HCT116 (cell line): ENCODE measurements at regions not wholly inside any gene's neighbourhood (a gene's known extent, or its start where the extent isn't known, plus 50 kb on each side); places are given as distances from the start of the nearest gene placed in this dataset.

Experiments used
- ATAC-seq: fragments of 200-7000 bp; cut with Tn5 transposase; 2 replicates; pipeline ENCODE4 v1.9.1; 2020; ENCODE audit warnings: mild to moderate bottlenecking, moderate library complexity
- BruUV-seq: library from RNA; stranded (reverse); fragments of 400-500 nt; replicated peaks from 2 replicates; lab custom pipeline; 2021; lab: Mats Ljungman, UMichigan
- CTCF ChIA-PET: fragments of 300-600 bp; sonication (Branson Sonifier 250); formaldehyde crosslinking; loops from one replicate; lab custom pipeline; 2021; ENCODE audit warnings: antibody characterized with exemption; lab: Charles Lee
- POLR2A ChIA-PET: fragments of 300-600, 350-600 bp; sonication (Branson Sonifier 250); formaldehyde crosslinking; loops from one replicate; lab custom pipeline; 2021; ENCODE audit warnings: antibody characterized with exemption; lab: Charles Lee
- RAD21 ChIA-PET, 2 experiments: fragments of 300-600 bp; sonication (Branson Sonifier 250); formaldehyde crosslinking; loops; one replicate each; lab custom pipeline; 2023; ENCODE audit warnings: low total read pairs in 2 of 2; ENCODE audit not compliant: uncharacterized antibody in 2 of 2, unreplicated experiment in 2 of 2, low non-redundant PET in 1 of 2; lab: Charles Lee
- DNase-seq: peaks from one replicate; pipeline ENCODE4 v3.0.0-alpha.2; 2010; ENCODE audit warnings: low read depth, low spot score
- H2AFZ ChIP-seq: fragments of 200-600 bp; shearing (Covaris generic), sonication (generic); 2 replicates; pipeline ENCODE4 v1.6.1; 2017; ENCODE audit warnings: low read depth, mixed run types, mixed read lengths, antibody characterized with exemption, low read length; ENCODE audit not compliant: poor library complexity, severe bottlenecking
- H3K27ac ChIP-seq: 2 replicates; pipeline ENCODE4 v1.5.1; 2012; ENCODE audit warnings: low read depth, low read length
- H3K27me3 ChIP-seq: fragments of 200-600 bp; sonication (generic); 2 replicates; pipeline ENCODE4 v1.6.1; 2016; ENCODE audit warnings: mixed run types, low read length, mixed read lengths; ENCODE audit not compliant: insufficient read depth
- H3K36me3 ChIP-seq, 2 experiments: fragments of 200-500 bp in 1 of 2; fragments of 200-600 bp in 1 of 2; sonication (Bioruptor generic) in 1 of 2; sonication (generic) in 1 of 2; 2 replicates each; pipeline versions ENCODE4 v1.5.1 to v1.6.1; 2014 to 2016; ENCODE audit warnings: low read length in 2 of 2, inconsistent platforms in 1 of 2, mixed read lengths in 1 of 2, mixed run types in 1 of 2; ENCODE audit not compliant: insufficient read depth in 2 of 2, control insufficient read depth in 1 of 2
- H3K4me1 ChIP-seq, 2 experiments: fragments of 200-600 bp in 1 of 2; sonication (generic) in 1 of 2; 2 replicates each; pipeline versions ENCODE4 v1.5.1 to v1.6.1; 2012 to 2017; ENCODE audit warnings: low read length in 2 of 2, inconsistent platforms in 1 of 2, mild to moderate bottlenecking in 1 of 2, mixed read lengths in 1 of 2, mixed run types in 1 of 2, moderate library complexity in 1 of 2; ENCODE audit not compliant: insufficient read depth in 2 of 2, control insufficient read depth in 1 of 2
- H3K4me2 ChIP-seq: fragments of 200-600 bp; sonication (generic); 2 replicates; pipeline ENCODE4 v1.6.1; 2017; ENCODE audit warnings: mixed run types, low read length, mixed read lengths
- H3K4me3 ChIP-seq, 2 experiments: fragments of 200-600 bp in 1 of 2; sonication (generic) in 1 of 2; replicated peaks in 1 of 2; 2 replicates each; pipeline ENCODE4 v1.5.1; 2011 to 2016; ENCODE audit warnings: low read length in 2 of 2, control low read depth in 1 of 2, low read depth in 1 of 2, mild to moderate bottlenecking in 1 of 2, mixed read lengths in 1 of 2, mixed run types in 1 of 2
- H3K79me2 ChIP-seq: fragments of 200-600 bp; sonication (generic); 2 replicates; pipeline ENCODE4 v1.6.1; 2017; ENCODE audit warnings: mild to moderate bottlenecking, mixed run types, low read length, moderate library complexity, mixed read lengths; ENCODE audit not compliant: insufficient read depth
- H3K9ac ChIP-seq: fragments of 200-600 bp; sonication (generic); 2 replicates; pipeline ENCODE4 v1.6.1; 2016; ENCODE audit warnings: low read length, mixed read lengths
- H3K9me2 ChIP-seq: fragments of 200-600 bp; sonication (generic), shearing (Covaris generic); 2 replicates; pipeline ENCODE4 v1.6.1; 2017; ENCODE audit warnings: mixed run types, mild to moderate bottlenecking, moderate library complexity; ENCODE audit not compliant: insufficient read depth
- H3K9me3 ChIP-seq, 2 experiments: fragments of 200-500 bp in 1 of 2; fragments of 200-600 bp in 1 of 2; sonication (Bioruptor generic) in 1 of 2; sonication (generic) in 1 of 2; 2 replicates each; pipeline ENCODE4 v1.6.1; 2014 to 2017; ENCODE audit warnings: low read length in 2 of 2, mixed read lengths in 2 of 2, inconsistent platforms in 1 of 2, low read depth in 1 of 2, mild to moderate bottlenecking in 1 of 2, mixed run types in 1 of 2, moderate library complexity in 1 of 2; ENCODE audit not compliant: control insufficient read depth in 1 of 2, insufficient read depth in 1 of 2
- H4K20me1 ChIP-seq: fragments of 200-600 bp; sonication (generic), shearing (Covaris generic); 2 replicates; pipeline ENCODE4 v1.6.1; 2017; ENCODE audit warnings: mixed run types, mild to moderate bottlenecking, moderate library complexity; ENCODE audit not compliant: insufficient read depth
- CEBPB ChIP-seq: IDR thresholded peaks from 2 replicates; pipeline ENCODE4 v1.6.1; 2012; ENCODE audit warnings: low read depth
- EGR1 ChIP-seq: IDR thresholded peaks from 2 replicates; pipeline ENCODE4 v1.6.1; 2012; ENCODE audit warnings: low read depth
- EZH2 ChIP-seq: fragments of 200-600 bp; sonication (generic); IDR thresholded peaks from 2 replicates; pipeline ENCODE4 v1.6.1; 2017; ENCODE audit warnings: antibody characterized with exemption, mixed run types
- FOSL1 ChIP-seq: IDR thresholded peaks from 2 replicates; pipeline ENCODE4 v1.6.1; 2012; ENCODE audit warnings: low read depth
- POLR2A ChIP-seq: IDR thresholded peaks from 2 replicates; pipeline ENCODE4 v1.7.0; 2011; ENCODE audit warnings: borderline replicate concordance; ENCODE audit not compliant: insufficient read depth, insufficient read length; ENCODE audit errors: extremely low read depth
- SIN3A ChIP-seq: IDR thresholded peaks from 2 replicates; pipeline ENCODE4 v1.6.1; 2012; ENCODE audit warnings: low read depth
- YY1 ChIP-seq: IDR thresholded peaks from 2 replicates; pipeline ENCODE4 v1.6.1; 2011; ENCODE audit warnings: low read length, low read depth, moderate library complexity, mild to moderate bottlenecking; ENCODE audit not compliant: insufficient replicate concordance; ENCODE audit errors: extremely low read depth
- ZFX ChIP-seq: fragments of 450-650 bp; IDR thresholded peaks from 2 replicates; pipeline ENCODE4 v1.6.1; 2017
- ZNF274 ChIP-seq: fragments of 200-500 bp; sonication (Bioruptor generic); IDR thresholded peaks from 2 replicates; pipeline ENCODE4 v1.6.1; 2014; ENCODE audit warnings: mild to moderate bottlenecking, low read depth, low read length, inconsistent platforms
- intact Hi-C: fragments of 100-400 bp; cut with micrococcal nuclease; formaldehyde crosslinking; loops from 2 replicates; pipeline ENCODE4 v1.10.0; 2022
- TF ChIP-seq, protein P1 (sequence below): IDR thresholded peaks from 2 replicates; pipeline ENCODE4 v1.6.1; 2012; ENCODE audit warnings: low read depth
- TF ChIP-seq, protein P2 (sequence below), 3 experiments: fragments of 200-600 bp in 1 of 3; sonication (generic) in 1 of 3; IDR thresholded peaks in 2 of 3; conservative IDR thresholded peaks in 1 of 3; 2 replicates each; pipeline ENCODE4 v1.5.1; 2012 to 2017; ENCODE audit warnings: low read depth in 2 of 3, low read length in 2 of 3, antibody characterized with exemption in 1 of 3, borderline replicate concordance in 1 of 3, control low read depth in 1 of 3, mild to moderate bottlenecking in 1 of 3, mixed read lengths in 1 of 3, mixed run types in 1 of 3, moderate library complexity in 1 of 3; ENCODE audit not compliant: insufficient read depth in 1 of 3
- TF ChIP-seq, protein P3 (sequence below): IDR thresholded peaks from 2 replicates; pipeline ENCODE4 v1.6.1; 2012
- TF ChIP-seq, protein P4 (sequence below): IDR thresholded peaks from 2 replicates; pipeline ENCODE4 v1.6.1; 2012

DNA sequence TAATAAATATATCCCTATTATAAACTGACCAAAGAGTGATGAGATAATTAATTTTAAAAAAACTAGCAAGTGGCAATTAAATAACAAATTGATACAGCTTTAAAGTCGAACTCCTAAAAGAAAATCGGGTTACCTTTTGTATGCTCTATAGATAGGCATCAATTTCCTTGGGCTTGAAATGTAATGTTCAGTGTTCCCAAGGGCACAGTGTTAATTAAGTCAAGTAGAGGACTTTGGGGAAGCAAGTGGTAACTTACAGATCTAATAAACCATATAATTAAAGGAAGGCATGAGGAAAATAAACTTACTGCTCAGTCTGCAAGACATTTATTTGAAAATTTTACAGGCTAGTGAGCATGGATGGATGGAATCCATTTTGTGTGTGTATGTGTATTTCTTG is 220.9 kb downstream of the FSCB start (continued):
- TF ChIP-seq, protein P1, sequence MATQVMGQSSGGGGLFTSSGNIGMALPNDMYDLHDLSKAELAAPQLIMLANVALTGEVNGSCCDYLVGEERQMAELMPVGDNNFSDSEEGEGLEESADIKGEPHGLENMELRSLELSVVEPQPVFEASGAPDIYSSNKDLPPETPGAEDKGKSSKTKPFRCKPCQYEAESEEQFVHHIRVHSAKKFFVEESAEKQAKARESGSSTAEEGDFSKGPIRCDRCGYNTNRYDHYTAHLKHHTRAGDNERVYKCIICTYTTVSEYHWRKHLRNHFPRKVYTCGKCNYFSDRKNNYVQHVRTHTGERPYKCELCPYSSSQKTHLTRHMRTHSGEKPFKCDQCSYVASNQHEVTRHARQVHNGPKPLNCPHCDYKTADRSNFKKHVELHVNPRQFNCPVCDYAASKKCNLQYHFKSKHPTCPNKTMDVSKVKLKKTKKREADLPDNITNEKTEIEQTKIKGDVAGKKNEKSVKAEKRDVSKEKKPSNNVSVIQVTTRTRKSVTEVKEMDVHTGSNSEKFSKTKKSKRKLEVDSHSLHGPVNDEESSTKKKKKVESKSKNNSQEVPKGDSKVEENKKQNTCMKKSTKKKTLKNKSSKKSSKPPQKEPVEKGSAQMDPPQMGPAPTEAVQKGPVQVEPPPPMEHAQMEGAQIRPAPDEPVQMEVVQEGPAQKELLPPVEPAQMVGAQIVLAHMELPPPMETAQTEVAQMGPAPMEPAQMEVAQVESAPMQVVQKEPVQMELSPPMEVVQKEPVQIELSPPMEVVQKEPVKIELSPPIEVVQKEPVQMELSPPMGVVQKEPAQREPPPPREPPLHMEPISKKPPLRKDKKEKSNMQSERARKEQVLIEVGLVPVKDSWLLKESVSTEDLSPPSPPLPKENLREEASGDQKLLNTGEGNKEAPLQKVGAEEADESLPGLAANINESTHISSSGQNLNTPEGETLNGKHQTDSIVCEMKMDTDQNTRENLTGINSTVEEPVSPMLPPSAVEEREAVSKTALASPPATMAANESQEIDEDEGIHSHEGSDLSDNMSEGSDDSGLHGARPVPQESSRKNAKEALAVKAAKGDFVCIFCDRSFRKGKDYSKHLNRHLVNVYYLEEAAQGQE: no peak
- no peak for TF ChIP-seq CEBPB
- TF ChIP-seq ZFX: no peak
- no peak for TF ChIP-seq EZH2

DNA sequence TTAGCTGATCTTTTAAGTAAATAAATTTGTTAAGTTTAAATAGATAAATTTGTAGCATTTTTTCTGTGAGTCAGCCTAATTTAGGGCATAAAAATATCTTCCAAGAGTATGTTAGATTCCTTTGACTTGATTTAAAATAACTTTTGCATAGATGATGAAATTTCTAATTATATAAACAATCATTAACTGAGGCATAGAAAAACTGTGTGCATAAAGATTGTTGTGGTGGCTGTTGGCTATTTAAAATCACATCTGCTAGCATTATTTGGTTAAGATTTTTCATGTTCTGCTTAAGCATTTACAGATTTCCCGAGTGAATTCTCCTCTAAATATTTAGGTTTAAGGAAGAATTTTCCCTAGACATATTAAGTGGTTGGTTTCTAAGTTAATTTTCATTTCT is 223.2 kb downstream of the FSCB start:
- no peak overlapping the region for H3K4me3 ChIP-seq
- DNase-seq (no peak), ATAC-seq (no peak)
- ChIA-PET RAD21 (no interaction called here), CTCF (no interaction called here), POLR2A (no interaction called here)
- no peaks in the 10 kb centered on the region for H3K27me3 ChIP-seq
- H3K9me2 ChIP-seq: no peaks in the 10 kb centered on the region
- H3K27ac ChIP-seq: no peak overlapping the region
- H3K4me2 ChIP-seq: no peak overlapping the region
- H3K4me1 ChIP-seq: no peaks in the 10 kb centered on the region
- TF ChIP-seq YY1 (no peak), SIN3A (no peak), EGR1 (no peak), ZNF274 (no peak), EZH2 (no peak), FOSL1 (no peak), POLR2A (no peak)
- TF ChIP-seq, protein P2, sequence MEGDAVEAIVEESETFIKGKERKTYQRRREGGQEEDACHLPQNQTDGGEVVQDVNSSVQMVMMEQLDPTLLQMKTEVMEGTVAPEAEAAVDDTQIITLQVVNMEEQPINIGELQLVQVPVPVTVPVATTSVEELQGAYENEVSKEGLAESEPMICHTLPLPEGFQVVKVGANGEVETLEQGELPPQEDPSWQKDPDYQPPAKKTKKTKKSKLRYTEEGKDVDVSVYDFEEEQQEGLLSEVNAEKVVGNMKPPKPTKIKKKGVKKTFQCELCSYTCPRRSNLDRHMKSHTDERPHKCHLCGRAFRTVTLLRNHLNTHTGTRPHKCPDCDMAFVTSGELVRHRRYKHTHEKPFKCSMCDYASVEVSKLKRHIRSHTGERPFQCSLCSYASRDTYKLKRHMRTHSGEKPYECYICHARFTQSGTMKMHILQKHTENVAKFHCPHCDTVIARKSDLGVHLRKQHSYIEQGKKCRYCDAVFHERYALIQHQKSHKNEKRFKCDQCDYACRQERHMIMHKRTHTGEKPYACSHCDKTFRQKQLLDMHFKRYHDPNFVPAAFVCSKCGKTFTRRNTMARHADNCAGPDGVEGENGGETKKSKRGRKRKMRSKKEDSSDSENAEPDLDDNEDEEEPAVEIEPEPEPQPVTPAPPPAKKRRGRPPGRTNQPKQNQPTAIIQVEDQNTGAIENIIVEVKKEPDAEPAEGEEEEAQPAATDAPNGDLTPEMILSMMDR (IDR thresholded peaks at IDR 0.05 in 2 of 3, conservative IDR thresholded peaks at IDR 0.05 in 1 of 3; ENCODE audit: borderline replicate concordance in 1 of 3, insufficient read depth in 1 of 3, low read depth in 2 of 3, low read length in 2 of 3): no peak
- TF ChIP-seq, protein P3, sequence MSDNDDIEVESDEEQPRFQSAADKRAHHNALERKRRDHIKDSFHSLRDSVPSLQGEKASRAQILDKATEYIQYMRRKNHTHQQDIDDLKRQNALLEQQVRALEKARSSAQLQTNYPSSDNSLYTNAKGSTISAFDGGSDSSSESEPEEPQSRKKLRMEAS: no peak
- TF ChIP-seq, protein P4, sequence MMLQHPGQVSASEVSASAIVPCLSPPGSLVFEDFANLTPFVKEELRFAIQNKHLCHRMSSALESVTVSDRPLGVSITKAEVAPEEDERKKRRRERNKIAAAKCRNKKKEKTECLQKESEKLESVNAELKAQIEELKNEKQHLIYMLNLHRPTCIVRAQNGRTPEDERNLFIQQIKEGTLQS: no peak
- TF ChIP-seq, all 23 proteins: peak for 0
- Histone ChIP-seq H2AFZ (no peak overlapping the region), H4K20me1 (no peaks in the 10 kb centered on the region), H3K9me3 (no peaks in the 10 kb centered on the region), H3K79me2 (no peaks in the 10 kb centered on the region), H3K9ac (no peak overlapping the region), H3K36me3 (no peaks in the 10 kb centered on the region)
- intact Hi-C loops: no loop called here
- no TSS peak for BruUV-seq
